Kidney epithelial cell (primary cell): ENCODE measurements at regions not wholly inside any gene's neighbourhood (a gene's known extent, or its start where the extent isn't known, plus 50 kb on each side); places are given as distances from the start of the nearest gene placed in this dataset.

Experiments used
- DNase-seq: peaks from one replicate; pipeline ENCODE4 v3.0.0-alpha.2; 2010; ENCODE audit warnings: low read depth
- H3K27me3 ChIP-seq: 2 replicates; pipeline ENCODE4 v1.6.0; 2011; ENCODE audit warnings: low read length; ENCODE audit not compliant: control insufficient read depth, insufficient read depth
- H3K36me3 ChIP-seq: 2 replicates; pipeline ENCODE4 v1.5.1; 2011; ENCODE audit warnings: low read length; ENCODE audit not compliant: control insufficient read depth, insufficient read depth
- H3K4me3 ChIP-seq: 2 replicates; pipeline ENCODE4 v1.5.1; 2011; ENCODE audit warnings: low read depth, mild to moderate bottlenecking, control low read depth, low read length
- TF ChIP-seq, protein P1 (sequence below): IDR thresholded peaks from 2 replicates; pipeline ENCODE4 v1.5.1; 2011; ENCODE audit warnings: mild to moderate bottlenecking, moderate library complexity, low read length, control low read depth, inconsistent platforms; ENCODE audit not compliant: insufficient read depth, poor library complexity, severe bottlenecking

DNA sequence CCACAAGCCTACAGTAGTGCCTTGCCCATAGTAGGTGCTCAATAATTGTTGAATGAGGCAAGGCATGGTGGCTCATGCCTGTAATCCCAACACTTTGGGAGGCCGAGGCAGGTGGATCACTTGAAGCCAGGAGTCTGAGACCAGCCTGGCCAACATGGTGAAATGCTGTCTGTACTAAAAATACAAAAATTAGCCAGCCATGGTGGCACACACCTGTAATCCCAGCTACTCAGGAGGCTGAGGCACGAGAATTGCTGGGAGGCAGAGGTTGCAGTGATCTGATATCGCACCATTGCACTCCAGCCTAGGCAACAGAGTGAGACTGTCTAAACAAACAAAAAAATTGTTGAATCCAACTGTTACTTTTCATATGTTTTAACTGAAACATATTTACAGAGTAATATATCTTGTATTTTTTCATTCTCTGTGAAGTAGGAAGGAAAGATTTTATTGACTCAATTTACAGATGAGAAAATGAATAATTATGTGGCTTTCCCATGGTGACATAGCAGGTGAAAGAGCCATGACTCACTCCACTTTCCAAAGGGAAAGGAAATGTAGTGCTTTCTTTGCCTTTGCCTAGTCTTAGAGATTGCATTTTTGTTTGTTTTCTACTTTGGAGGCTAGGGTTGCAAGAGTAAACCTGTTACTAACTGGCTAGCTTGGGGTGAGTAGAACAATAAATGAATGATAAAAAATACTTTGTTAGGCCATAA lies 95.4 kb upstream of the SLC38A4 start:
- DNase-seq = no peak
- no peak overlapping the region for H3K4me3 ChIP-seq
- H3K36me3 ChIP-seq = no peaks in the 10 kb centered on the region
- no peaks in the 10 kb centered on the region for H3K27me3 ChIP-seq
- TF ChIP-seq, protein P1, sequence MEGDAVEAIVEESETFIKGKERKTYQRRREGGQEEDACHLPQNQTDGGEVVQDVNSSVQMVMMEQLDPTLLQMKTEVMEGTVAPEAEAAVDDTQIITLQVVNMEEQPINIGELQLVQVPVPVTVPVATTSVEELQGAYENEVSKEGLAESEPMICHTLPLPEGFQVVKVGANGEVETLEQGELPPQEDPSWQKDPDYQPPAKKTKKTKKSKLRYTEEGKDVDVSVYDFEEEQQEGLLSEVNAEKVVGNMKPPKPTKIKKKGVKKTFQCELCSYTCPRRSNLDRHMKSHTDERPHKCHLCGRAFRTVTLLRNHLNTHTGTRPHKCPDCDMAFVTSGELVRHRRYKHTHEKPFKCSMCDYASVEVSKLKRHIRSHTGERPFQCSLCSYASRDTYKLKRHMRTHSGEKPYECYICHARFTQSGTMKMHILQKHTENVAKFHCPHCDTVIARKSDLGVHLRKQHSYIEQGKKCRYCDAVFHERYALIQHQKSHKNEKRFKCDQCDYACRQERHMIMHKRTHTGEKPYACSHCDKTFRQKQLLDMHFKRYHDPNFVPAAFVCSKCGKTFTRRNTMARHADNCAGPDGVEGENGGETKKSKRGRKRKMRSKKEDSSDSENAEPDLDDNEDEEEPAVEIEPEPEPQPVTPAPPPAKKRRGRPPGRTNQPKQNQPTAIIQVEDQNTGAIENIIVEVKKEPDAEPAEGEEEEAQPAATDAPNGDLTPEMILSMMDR = no peak

DNA sequence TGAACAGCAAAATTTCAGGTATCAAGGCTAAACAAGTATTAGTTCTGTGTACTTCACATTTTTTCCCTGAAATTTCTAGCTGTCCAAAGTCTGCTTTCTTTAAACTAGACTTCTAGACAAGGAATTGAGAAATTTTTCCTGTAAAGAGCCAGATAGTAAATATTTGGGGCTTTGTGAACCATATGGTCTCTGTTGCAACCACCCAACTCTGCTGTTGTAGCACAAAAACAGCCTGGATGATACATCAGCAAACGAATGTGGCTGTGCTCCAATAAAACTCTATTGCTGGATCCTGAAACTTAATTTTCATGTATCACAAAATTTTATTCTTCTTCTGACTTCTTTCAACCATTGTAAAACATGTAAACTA lies 96.0 kb upstream of the SLC38A4 start:
- DNase-seq = no peak
- TF ChIP-seq, protein P1 = no peak
- Histone ChIP-seq H3K4me3 (no peak overlapping the region), H3K36me3 (no peaks in the 10 kb centered on the region), H3K27me3 (no peaks in the 10 kb centered on the region)

DNA sequence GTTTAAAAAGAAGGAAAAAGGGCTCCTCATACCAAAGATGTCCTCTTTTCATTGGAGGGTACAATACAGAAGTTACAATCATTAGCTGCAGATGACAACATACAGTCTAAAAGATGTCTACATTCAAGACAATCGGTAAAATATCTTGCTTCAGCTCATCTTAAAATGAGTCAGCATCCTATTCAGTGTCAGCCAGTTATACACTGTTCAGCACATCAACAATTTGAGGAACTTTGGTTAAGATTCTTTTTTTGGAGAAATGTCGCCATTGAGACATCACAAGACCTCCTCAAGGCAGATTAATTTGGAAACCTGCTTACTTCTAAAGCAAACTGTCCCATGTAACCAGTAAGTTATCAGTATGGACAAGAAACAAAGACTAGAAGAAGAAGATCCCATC lies 100.7 kb upstream of the SLC38A4 start:
- Histone ChIP-seq H3K36me3 (no peaks in the 10 kb centered on the region), H3K4me3 (no peak overlapping the region), H3K27me3 (no peaks in the 10 kb centered on the region)
- DNase-seq = no peak
- TF ChIP-seq, protein P1 = no peak

DNA sequence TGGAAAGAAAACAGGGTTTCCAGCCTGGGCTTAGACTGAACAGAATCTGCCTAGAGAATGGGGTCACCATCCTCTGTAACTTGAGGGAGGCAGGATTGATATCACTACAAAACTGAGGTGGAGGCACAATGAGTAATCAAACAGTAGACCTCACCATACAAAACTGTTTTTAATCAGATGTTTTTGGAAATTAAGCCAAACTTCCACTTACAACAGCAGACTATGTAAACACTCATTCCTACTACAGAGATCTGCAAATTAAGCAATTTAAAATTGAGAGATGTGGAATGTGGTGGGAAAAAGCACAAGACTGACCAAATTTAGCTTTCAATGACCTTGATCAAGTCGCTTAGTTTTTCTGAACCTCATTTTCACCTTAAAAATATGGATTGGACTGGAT lies 104.3 kb upstream of the SLC38A4 start:
- TF ChIP-seq, protein P1 = no peak
- Histone ChIP-seq H3K4me3 (no peak overlapping the region), H3K27me3 (no peaks in the 10 kb centered on the region), H3K36me3 (no peaks in the 10 kb centered on the region)
- DNase-seq = no peak

DNA sequence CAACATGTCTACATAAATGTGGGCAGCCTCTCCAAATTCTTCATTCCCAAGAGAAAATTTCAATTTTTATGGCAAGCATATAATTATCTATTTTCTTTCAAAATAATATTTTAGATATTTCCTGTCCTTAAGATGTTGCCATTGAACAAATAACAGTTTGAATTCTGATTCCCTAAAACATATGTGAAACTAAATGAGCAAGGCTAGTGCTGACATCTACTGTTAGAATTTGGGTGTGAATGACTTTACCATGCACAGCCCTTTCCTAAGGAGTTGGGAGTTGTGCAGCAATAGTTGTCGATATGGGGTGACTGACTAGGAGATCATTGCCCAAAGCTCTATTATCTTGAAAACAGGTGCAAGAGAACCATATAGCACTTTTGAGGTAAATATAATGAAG lies 108.2 kb upstream of the SLC38A4 start:
- TF ChIP-seq, protein P1 = peak; percentile 53
- no peak overlapping the region for H3K4me3 ChIP-seq
- no peak for DNase-seq
- H3K36me3 ChIP-seq = no peaks in the 10 kb centered on the region
- no peaks in the 10 kb centered on the region for H3K27me3 ChIP-seq
